HepG2 (cell line): ENCODE measurements at regions not wholly inside any gene's neighbourhood (a gene's known extent, or its start where the extent isn't known, plus 50 kb on each side); places are given as distances from the start of the nearest gene placed in this dataset.

Experiments
- ATAC-seq: fragments of 200-7000 bp; cut with Tn5 transposase; 3 replicates; pipeline ENCODE4 v1.9.1; 2020; ENCODE audit warnings: mild to moderate bottlenecking, moderate library complexity
- BruUV-seq: library from RNA; stranded (reverse); fragments of 400-500 nt; replicated peaks from 2 replicates; lab custom pipeline; 2021; lab: Mats Ljungman, UMichigan
- CTCF ChIA-PET: fragments of 300-600 bp; formaldehyde crosslinking; extraction: SDS; loops from one replicate; lab custom pipeline; 2021; ENCODE audit warnings: low total read pairs, inconsistent platforms, low intra/inter-chr PET ratio; lab: Yijun Ruan, JAX
- POLR2A ChIA-PET: fragments of 350-600 bp; sonication (Branson Sonifier 250); formaldehyde crosslinking; loops from one replicate; lab custom pipeline; 2020; ENCODE audit warnings: antibody characterized with exemption, inconsistent platforms; lab: Yijun Ruan, JAX
- DNase-seq: peaks from one replicate; pipeline ENCODE4 v3.0.0-alpha.2; 2015; ENCODE audit warnings: low spot score
- FAIRE-seq: peaks from 3 replicates; lab custom pipeline; 2011; peaks lifted over from hg19 to GRCh38; lab: Jason Lieb, UNC
- H2AFZ ChIP-seq: one replicate; pipeline ENCODE4 v1.6.1; 2011; ENCODE audit warnings: low read length, inconsistent platforms
- H3K27ac ChIP-seq: fragments of 300-600 bp; 3 replicates; pipeline ENCODE4 v1.8.0; 2011; ENCODE audit warnings: mixed run types, mild to moderate bottlenecking, mixed read lengths, low read length, inconsistent platforms; ENCODE audit not compliant: insufficient read depth; ENCODE audit errors: extremely low read length
- H3K27me3 ChIP-seq, 2 experiments: fragments of 200-600 bp in 1 of 2; 2 replicates in 1 of 2; 3 replicates in 1 of 2; pipeline versions ENCODE4 v1.6.0 to v1.8.0; 2011; ENCODE audit warnings: low read length in 2 of 2, mild to moderate bottlenecking in 2 of 2, moderate library complexity in 2 of 2, inconsistent platforms in 1 of 2; ENCODE audit not compliant: insufficient read depth in 2 of 2, control insufficient read depth in 1 of 2
- H3K36me3 ChIP-seq, 2 experiments: fragments of 200-600 bp in 1 of 2; replicated peaks in 1 of 2; 2 replicates in 1 of 2; 3 replicates in 1 of 2; pipeline versions ENCODE4 v1.5.1 to v1.8.0; 2011; ENCODE audit warnings: low read length in 2 of 2, inconsistent platforms in 1 of 2; ENCODE audit not compliant: insufficient read depth in 2 of 2, control insufficient read depth in 1 of 2
- H3K4me1 ChIP-seq: 2 replicates; pipeline ENCODE4 v1.5.1; 2012; ENCODE audit warnings: low read length, inconsistent platforms; ENCODE audit not compliant: insufficient read depth
- H3K4me2 ChIP-seq: 2 replicates; pipeline ENCODE4 v1.6.0; 2011; ENCODE audit warnings: low read depth, low read length, inconsistent platforms
- H3K4me3 ChIP-seq, 3 experiments: fragments of 200-600 bp in 1 of 3; sonication (generic), shearing (Covaris generic) in 1 of 3; replicated peaks in 1 of 3; 2 replicates each; pipeline ENCODE4 v1.5.1; 2011 to 2016; ENCODE audit warnings: low read length in 3 of 3, inconsistent platforms in 2 of 3, low read depth in 2 of 3, mild to moderate bottlenecking in 2 of 3, control low read depth in 1 of 3, mixed read lengths in 1 of 3; ENCODE audit not compliant: insufficient read depth in 1 of 3
- H3K79me2 ChIP-seq: one replicate; pipeline ENCODE4 v1.6.1; 2011; ENCODE audit warnings: low read length, inconsistent platforms; ENCODE audit not compliant: insufficient read depth
- H3K9ac ChIP-seq: 2 replicates; pipeline ENCODE4 v1.6.0; 2011; ENCODE audit warnings: mild to moderate bottlenecking, low read depth, low read length, inconsistent platforms; ENCODE audit not compliant: insufficient read depth
- H3K9me3 ChIP-seq: 2 replicates; pipeline ENCODE4 v1.5.1; 2012; ENCODE audit warnings: mild to moderate bottlenecking, low read length
- H4K20me1 ChIP-seq: 2 replicates; pipeline ENCODE4 v1.6.0; 2011; ENCODE audit warnings: inconsistent platforms, mild to moderate bottlenecking, low read length, moderate library complexity; ENCODE audit not compliant: insufficient read depth
- CBX5 ChIP-seq: sonication (generic); formaldehyde crosslinking; IDR thresholded peaks from 2 replicates; pipeline ENCODE4 v1.4.0; 2020; ENCODE audit warnings: missing genetic modification reagents, borderline replicate concordance
- MTF1 ChIP-seq: sonication (generic); formaldehyde crosslinking; IDR thresholded peaks from 2 replicates; pipeline ENCODE4 v1.5.0; 2020; ENCODE audit warnings: missing genetic modification reagents
- ZFX ChIP-seq: sonication (generic); formaldehyde crosslinking; IDR thresholded peaks from 2 replicates; pipeline ENCODE4 v1.4.0; 2020; ENCODE audit warnings: mild to moderate bottlenecking, low read depth, missing genetic modification reagents, moderate library complexity
- ZNF143 ChIP-seq: sonication (generic); formaldehyde crosslinking; IDR thresholded peaks from 2 replicates; pipeline ENCODE4 v1.4.0; 2020; ENCODE audit warnings: missing genetic modification reagents
- ZNF263 ChIP-seq: sonication (generic); formaldehyde crosslinking; IDR thresholded peaks from 2 replicates; pipeline ENCODE4 v1.4.0; 2020; ENCODE audit warnings: missing genetic modification reagents
- ZNF350 ChIP-seq: sonication (generic); formaldehyde crosslinking; IDR thresholded peaks from 2 replicates; pipeline ENCODE4 v1.4.0; 2020; ENCODE audit warnings: mild to moderate bottlenecking, low read depth, missing genetic modification reagents, borderline replicate concordance
- WGBS: methylation state at CpG from one replicate; pipeline ENCODE4 v1.1.6; 2017; ENCODE audit warnings: low lambda C conversion rate; 5-methylcytosine and 5-hydroxymethylcytosine counted together
- in situ Hi-C: cut with HindIII; loops from 2 replicates; pipeline ENCODE4 v1.10.0; 2017; ENCODE audit warnings: low pct_unique_long_range_greater_than_20kb; ENCODE audit not compliant: extremely low pct_ligation_motif_present
- intact Hi-C: fragments of 100-400 bp; cut with micrococcal nuclease; formaldehyde crosslinking; loops from one replicate; pipeline ENCODE4 v1.10.0; 2022; ENCODE audit not compliant: unreplicated experiment
- TF ChIP-seq, protein P1 (sequence below): fragments of 450-650 bp; IDR thresholded peaks from 2 replicates; pipeline ENCODE4 v1.6.1; 2017
- TF ChIP-seq, protein P2 (sequence below), 2 experiments: sonication (generic) in 1 of 2; formaldehyde crosslinking in 1 of 2; IDR thresholded peaks; 2 replicates each; pipeline versions ENCODE4 v1.4.0 to v1.6.1; 2018 to 2020; ENCODE audit warnings: missing genetic modification reagents in 2 of 2, borderline replicate concordance in 1 of 2, low read depth in 1 of 2, mild to moderate bottlenecking in 1 of 2, missing biosample characterization in 1 of 2

GRCh38 chrX:39718981-39719380, 378.8 kb downstream of the BCOR start:
- FAIRE-seq: no peak
- H3K79me2 ChIP-seq: no peaks in the 10 kb centered on the region
- POLR2A ChIA-PET: no interaction called here
- H3K4me3 ChIP-seq: no peak overlapping the region
- CTCF ChIA-PET: no interaction called here
- TF ChIP-seq ZFX (no peak), CBX5 (CRISPR knock-in tag) (no peak), ZNF143 (CRISPR knock-in tag) (no peak), ZNF350 (CRISPR knock-in tag) (no peak), MTF1 (CRISPR knock-in tag) (no peak), ZNF263 (no peak)
- TF ChIP-seq, protein P1, sequence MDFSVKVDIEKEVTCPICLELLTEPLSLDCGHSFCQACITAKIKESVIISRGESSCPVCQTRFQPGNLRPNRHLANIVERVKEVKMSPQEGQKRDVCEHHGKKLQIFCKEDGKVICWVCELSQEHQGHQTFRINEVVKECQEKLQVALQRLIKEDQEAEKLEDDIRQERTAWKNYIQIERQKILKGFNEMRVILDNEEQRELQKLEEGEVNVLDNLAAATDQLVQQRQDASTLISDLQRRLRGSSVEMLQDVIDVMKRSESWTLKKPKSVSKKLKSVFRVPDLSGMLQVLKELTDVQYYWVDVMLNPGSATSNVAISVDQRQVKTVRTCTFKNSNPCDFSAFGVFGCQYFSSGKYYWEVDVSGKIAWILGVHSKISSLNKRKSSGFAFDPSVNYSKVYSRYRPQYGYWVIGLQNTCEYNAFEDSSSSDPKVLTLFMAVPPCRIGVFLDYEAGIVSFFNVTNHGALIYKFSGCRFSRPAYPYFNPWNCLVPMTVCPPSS: no peak
- TF ChIP-seq, protein P2, sequence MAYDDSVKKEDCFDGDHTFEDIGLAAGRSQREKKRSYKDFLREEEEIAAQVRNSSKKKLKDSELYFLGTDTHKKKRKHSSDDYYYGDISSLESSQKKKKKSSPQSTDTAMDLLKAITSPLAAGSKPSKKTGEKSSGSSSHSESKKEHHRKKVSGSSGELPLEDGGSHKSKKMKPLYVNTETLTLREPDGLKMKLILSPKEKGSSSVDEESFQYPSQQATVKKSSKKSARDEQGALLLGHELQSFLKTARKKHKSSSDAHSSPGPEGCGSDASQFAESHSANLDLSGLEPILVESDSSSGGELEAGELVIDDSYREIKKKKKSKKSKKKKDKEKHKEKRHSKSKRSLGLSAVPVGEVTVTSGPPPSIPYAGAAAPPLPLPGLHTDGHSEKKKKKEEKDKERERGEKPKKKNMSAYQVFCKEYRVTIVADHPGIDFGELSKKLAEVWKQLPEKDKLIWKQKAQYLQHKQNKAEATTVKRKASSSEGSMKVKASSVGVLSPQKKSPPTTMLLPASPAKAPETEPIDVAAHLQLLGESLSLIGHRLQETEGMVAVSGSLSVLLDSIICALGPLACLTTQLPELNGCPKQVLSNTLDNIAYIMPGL (CRISPR knock-in tag; IDR thresholded peaks at IDR 0.05; ENCODE audit: borderline replicate concordance in 1 of 2, low read depth in 1 of 2): no peak
- TF ChIP-seq, all 625 proteins: peak for 0
- no peak overlapping the region for H3K27ac ChIP-seq
- H3K9me3 ChIP-seq: no peaks in the 10 kb centered on the region
- DNase-seq: no peak
- no peak for ATAC-seq
- in situ Hi-C loops (no loop called here), intact Hi-C loops (no loop called here)
- H3K27me3 ChIP-seq: no peaks in the 10 kb centered on the region
- H3K36me3 ChIP-seq: no peaks in the 10 kb centered on the region
- no peak overlapping the region for H2AFZ ChIP-seq
- no TSS peak for BruUV-seq
- H3K4me2 ChIP-seq: no peak overlapping the region
- H3K9ac ChIP-seq: no peak overlapping the region
- no peaks in the 10 kb centered on the region for H4K20me1 ChIP-seq
- WGBS: 0% methylated on average over 1 of the region's 2 CpGs
- H3K4me1 ChIP-seq: no peaks in the 10 kb centered on the region
